NCI-H187 treated with DMSO at 0.1 percent for 48 hours (cell line): ENCODE measurements at regions not wholly inside any gene's neighbourhood (a gene's known extent, or its start where the extent isn't known, plus 50 kb on each side); places are given as distances from the start of the nearest gene placed in this dataset.
A peak's percentile ranks its signal among the peaks of the same experiment; 100 is the strongest.

Source experiments
- DNase-seq: peaks from one replicate; lab custom pipeline; 2025; lab: John Stamatoyannopoulos, UW

GRCh38 chr6:14849185-14849584, 396.7 kb upstream of the JARID2 start:
- no peak for DNase-seq

GRCh38 chr6:14851281-14851680, 394.6 kb upstream of the JARID2 start:
- no peak for DNase-seq

GRCh38 chr6:14852375-14852774, 393.5 kb upstream of the JARID2 start:
- no peak for DNase-seq

GRCh38 chr6:14856177-14856576, 389.7 kb upstream of the JARID2 start:
- no peak for DNase-seq

DNA sequence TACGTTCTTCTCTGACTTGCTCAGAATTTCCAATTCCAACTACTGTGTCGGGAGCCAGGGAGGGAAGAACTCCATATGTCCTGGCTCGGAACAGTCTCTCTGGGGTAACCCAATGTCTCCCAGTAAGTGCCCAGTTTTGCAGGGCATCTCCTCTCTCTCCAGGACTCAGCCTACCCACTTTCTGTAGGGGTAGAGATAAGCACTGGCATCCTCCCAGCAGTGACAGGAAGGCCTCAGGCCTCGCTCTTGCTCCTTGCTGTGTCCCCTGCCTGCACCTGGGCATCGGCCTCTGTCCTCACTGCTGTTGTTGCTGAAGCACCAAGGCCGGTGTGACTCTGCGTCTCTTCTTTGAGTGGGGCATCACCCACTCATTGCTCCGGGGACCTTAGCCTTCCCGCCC, 388.9 kb upstream of the JARID2 start:
- DNase-seq: no peak

GRCh38 chr6:14857501-14857900, 388.4 kb upstream of the JARID2 start:
- DNase-seq: no peak

GRCh38 chr6:14858808-14859207, 387.1 kb upstream of the JARID2 start:
- no peak for DNase-seq

DNA sequence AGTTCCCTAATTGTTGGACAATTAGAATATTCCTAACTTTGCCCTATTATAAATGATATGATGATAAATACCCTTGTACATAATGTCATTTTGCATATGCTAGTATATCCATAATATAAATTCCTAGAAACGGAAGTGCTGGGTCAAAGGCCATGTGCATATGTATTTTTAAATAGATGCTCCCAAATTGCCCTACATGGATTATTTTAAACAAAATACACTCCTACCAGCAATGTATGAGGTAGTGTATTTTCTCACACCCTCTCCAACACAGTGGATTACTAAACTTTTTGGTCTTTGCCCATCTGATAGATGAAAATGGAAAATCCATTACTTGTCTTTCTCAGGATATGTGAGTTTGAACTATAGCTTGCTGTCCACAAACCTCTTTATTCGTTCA, 385.1 kb upstream of the JARID2 start:
- DNase-seq: no peak

DNA sequence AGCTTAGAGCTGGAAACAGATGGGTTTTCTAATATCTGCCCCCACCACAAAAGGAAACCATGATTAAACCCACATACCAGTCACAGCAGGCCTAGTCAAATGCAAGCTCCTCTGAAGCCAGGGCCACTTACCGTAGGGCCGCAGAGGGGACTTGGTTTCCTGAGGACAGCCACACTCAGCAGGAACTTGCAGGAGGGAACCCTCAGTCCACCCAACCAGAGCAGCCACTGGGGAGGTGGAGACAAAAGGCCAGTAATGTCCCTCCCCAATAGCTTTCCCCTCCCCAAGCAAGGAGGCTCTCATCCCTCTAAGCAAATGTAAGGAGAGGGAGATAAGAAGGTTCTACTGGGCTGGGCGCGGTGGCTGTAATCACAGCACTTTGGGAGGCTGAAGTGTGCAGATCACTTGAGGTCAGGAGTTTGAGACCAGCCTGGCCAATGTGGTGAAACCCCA, 384.4 kb upstream of the JARID2 start:
- no peak for DNase-seq

DNA sequence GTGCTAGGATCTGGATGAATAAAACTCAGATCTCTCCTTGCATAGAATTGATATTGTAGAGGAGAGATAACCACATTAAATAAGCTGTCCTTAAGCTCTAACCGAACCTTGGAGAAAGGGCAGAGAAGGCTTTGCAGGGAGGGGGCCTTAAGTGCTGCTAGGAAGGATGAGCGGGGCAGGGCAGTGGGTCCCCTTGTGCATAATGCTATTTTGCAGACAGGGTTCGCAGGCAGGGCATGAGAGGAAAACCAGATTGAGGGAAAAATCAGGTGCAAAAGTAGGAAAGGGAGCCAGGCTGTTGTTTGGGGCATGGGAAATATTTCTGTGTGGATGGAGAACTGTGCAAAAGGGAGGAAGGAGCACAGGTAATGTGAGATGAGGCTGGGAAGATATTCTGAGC, 383.0 kb upstream of the JARID2 start:
- no peak for DNase-seq

GRCh38 chr6:14863902-14864850, 381.7 kb upstream of the JARID2 start:
- DNase-seq: no peak

GRCh38 chr6:14865531-14866100, 380.3 kb upstream of the JARID2 start:
- DNase-seq: no peak

- DNase-seq: no peak
Observed at GRCh38 chr6:14867802-14868201, 378.1 kb upstream of the JARID2 start.

DNA sequence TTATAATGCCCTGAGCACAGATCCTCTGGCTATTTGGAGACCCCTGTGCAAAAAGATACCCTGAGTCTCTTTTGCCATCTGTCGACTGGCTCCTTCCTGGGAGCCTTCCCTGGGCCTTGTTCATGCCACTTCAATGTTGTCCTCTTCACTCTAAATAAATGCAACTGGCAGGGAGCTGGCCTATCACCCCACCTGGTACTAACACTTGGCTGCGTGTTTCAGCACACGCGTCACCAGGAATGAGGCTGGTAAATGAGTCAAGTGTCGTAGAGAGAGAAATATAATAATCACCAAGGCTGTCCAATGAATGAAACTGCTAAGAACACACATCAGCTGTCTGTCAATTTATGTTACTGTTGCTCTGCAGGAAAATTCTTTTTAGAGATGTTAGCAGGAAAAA, 374.6 kb upstream of the JARID2 start:
- peak; percentile 42 for DNase-seq

DNA sequence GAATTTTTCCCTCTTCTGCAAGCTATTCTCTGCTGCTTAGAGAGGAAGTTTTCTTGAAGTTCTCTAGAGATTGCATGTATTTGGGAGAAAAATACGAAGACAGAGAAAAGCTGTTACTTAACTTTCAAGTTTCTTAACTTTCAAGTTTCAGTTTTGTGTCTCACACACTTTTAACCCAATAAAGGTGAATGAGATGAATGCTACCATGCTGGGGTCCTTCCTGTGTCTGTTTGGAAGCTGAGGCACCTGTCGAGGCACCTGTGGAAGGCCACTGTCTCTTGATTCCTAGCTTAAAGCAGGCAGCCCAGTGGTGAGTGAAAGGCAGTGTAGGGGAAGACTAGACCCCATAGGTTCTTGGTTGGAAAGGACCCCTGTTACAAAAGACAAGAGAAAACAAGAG, 372.8 kb upstream of the JARID2 start:
- no peak for DNase-seq

- no peak for DNase-seq
Observed at GRCh38 chr6:14873781-14874441, 372.0 kb upstream of the JARID2 start.

GRCh38 chr6:14874975-14875480, 370.8 kb upstream of the JARID2 start:
- DNase-seq: no peak

- DNase-seq: no peak
Observed at GRCh38 chr6:14875481-14876063, 370.3 kb upstream of the JARID2 start.

DNA sequence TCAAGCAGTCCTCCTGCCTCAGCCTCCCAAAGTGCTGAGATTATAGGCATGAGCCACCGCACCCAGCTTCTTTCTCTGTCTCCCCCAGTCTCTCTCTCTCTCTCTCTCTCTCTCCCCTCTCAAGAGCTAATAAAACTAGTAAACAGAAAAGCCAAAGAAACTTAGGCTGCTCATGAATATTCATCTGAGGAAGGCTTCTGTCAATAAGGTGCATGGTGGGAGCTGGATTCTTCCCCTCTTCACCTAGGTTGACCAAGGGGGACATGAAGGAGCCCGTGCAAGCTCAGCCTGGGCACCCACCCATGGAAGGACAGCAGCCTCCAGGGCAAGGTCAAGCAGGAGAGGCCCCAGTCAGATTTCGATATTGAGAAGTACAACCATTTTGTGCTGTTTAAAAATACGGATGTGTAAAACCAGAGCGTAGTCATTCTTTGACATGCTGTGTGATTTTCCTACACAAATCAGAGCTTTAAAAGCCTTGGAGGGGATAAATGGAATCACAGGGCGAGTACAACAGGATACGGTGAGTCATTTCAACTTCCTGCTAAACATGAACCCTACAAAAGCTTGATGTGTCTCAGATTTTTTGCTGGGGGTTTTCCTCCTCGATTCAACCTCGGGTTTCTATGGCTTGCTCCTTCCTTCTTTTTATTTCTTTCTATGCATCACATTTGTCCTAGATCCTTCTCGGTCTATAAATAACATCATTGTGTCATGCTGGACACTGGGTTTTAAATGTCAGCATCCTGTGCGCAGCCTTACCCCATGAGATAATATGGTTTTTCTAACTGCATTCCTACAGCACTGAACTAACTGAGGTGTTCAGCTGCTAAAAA, 368.9 kb upstream of the JARID2 start:
- DNase-seq: no peak

GRCh38 chr6:14877758-14878157, 368.1 kb upstream of the JARID2 start:
- no peak for DNase-seq

DNA sequence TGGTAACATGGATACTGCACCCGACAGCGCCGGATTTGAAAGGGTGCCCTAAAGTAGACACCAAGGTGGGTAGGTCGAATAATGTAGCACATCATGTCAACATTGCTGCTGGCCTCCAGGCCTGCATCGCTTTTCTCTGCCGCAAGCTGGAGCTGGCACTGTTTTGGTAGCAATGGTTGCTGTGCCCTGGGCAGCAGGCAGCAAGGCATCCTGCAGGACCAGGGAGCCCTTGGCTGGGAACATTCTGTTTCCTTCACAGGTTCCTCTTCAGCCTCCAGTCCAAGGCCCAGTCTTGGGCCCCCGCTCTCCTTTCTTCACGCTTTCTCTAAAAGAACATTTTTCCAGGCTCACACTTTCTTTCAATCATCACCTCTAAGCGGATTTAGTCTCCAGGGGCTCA, 365.8 kb upstream of the JARID2 start:
- no peak for DNase-seq
